SK-N-SH treated with all-trans-retinoic acid at 6 μM for 48 hours (cell line): ENCODE measurements at regions not wholly inside any gene's neighbourhood (a gene's known extent, or its start where the extent isn't known, plus 50 kb on each side); places are given as distances from the start of the nearest gene placed in this dataset.

Source experiments
- ARNTL ChIP-seq: fragments of 450-650 bp; formaldehyde crosslinking; IDR thresholded peaks from 2 replicates; pipeline ENCODE4 v1.5.0; 2020; ENCODE audit warnings: low read depth, mild to moderate bottlenecking, moderate library complexity, borderline replicate concordance
- BACH2 ChIP-seq: fragments of 250-450 bp; sonication (Bioruptor Pico); IDR thresholded peaks from 2 replicates; pipeline ENCODE4 v1.9.0; 2021; ENCODE audit warnings: mild to moderate bottlenecking, borderline replicate concordance
- ESRRG ChIP-seq: fragments of 250-450 bp; sonication (Bioruptor Pico); IDR thresholded peaks from 2 replicates; pipeline ENCODE4 v1.6.1; 2021; ENCODE audit warnings: mild to moderate bottlenecking
- PATZ1 ChIP-seq: fragments of 250-450 bp; sonication (Bioruptor Pico); IDR thresholded peaks from 2 replicates; pipeline ENCODE4 v1.8.0; 2020; ENCODE audit warnings: mild to moderate bottlenecking, moderate library complexity, borderline replicate concordance
- POU6F1 ChIP-seq: fragments of 250-450 bp; sonication (Bioruptor Pico); IDR thresholded peaks from 2 replicates; pipeline ENCODE4 v1.8.0; 2021; ENCODE audit warnings: low read depth, mild to moderate bottlenecking, moderate library complexity, borderline replicate concordance
- RARB ChIP-seq: fragments of 250-450 bp; sonication (Bioruptor Pico); IDR thresholded peaks from 2 replicates; pipeline ENCODE4 v1.8.0; 2021; ENCODE audit warnings: mild to moderate bottlenecking, moderate library complexity
- SNAI2 ChIP-seq: fragments of 250-450 bp; sonication (Bioruptor Pico); IDR thresholded peaks from 2 replicates; pipeline ENCODE4 v1.5.0; 2020; ENCODE audit warnings: mild to moderate bottlenecking, moderate library complexity
- TSHZ2 ChIP-seq: fragments of 250-450 bp; sonication (Bioruptor Pico); IDR thresholded peaks from 2 replicates; pipeline ENCODE4 v1.5.0; 2020; ENCODE audit warnings: mild to moderate bottlenecking, moderate library complexity
- ZFP3 ChIP-seq: fragments of 250-450 bp; sonication (Bioruptor Pico); IDR thresholded peaks from 2 replicates; pipeline ENCODE4 v1.5.0; 2020; ENCODE audit warnings: mild to moderate bottlenecking, moderate library complexity

GRCh38 chr16:72532906-72533410 is 361.0 kb upstream of the PMFBP1 start:
- TF ChIP-seq POU6F1 (CRISPR knock-in tag), result no peak
- no peak for TF ChIP-seq ZFP3
- TF ChIP-seq PATZ1 (CRISPR knock-in tag), result no peak
- no peak for TF ChIP-seq ARNTL (CRISPR knock-in tag)
- TF ChIP-seq ESRRG (CRISPR knock-in tag), result no peak
- TF ChIP-seq RARB (CRISPR knock-in tag), result no peak
- no peak for TF ChIP-seq TSHZ2
- TF ChIP-seq BACH2 (CRISPR knock-in tag), result no peak
- no peak for TF ChIP-seq SNAI2 (CRISPR knock-in tag)
